ENCODE measurements at regions not wholly inside any gene's neighbourhood (a gene's known extent, or its start where the extent isn't known, plus 50 kb on each side); places are given as distances from the start of the nearest gene placed in this dataset.

DNA sequence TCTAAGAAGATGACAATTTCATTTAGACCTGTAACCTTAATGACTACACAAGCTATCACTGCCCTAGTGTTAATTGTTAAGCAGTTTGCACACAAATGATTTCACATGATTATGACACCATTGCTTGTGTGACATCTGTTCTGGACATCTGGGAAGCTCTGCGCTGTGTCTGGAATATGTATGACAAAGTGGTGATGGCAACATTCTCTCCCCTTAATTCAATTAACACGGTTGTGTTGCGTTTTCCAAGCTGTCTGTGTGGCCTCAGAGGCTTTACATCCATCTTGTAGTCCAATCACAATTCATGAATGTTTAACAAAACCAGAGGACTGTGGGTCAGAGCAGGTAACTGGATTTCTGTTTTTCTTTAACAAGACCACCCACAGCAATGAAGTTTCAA, 204.4 kb downstream of the COG6 start:
- DNase-seq: no peak

DNA sequence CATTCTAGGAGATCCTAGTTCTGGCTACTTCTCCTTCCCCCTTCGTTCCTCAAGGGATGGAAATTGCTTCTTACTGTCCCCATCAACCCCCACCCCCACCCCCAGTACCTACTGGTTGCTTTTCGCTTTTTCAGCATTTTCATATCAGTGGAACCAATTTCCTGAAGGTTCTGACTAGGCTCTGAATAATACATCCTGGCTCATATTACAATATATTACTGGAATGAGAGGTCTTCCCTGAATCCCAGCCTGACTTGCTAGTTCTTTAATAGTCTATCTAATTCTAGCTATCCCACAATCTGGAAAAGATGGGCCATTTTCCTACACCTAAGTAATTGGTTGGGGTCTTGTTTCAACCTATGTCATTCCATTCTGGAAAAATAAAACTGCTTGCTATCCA, 207.4 kb downstream of the COG6 start:
- DNase-seq: no peak

- no peak for DNase-seq
Observed at GRCh38 chr13:39864221-39864620, 208.8 kb downstream of the COG6 start.

DNA sequence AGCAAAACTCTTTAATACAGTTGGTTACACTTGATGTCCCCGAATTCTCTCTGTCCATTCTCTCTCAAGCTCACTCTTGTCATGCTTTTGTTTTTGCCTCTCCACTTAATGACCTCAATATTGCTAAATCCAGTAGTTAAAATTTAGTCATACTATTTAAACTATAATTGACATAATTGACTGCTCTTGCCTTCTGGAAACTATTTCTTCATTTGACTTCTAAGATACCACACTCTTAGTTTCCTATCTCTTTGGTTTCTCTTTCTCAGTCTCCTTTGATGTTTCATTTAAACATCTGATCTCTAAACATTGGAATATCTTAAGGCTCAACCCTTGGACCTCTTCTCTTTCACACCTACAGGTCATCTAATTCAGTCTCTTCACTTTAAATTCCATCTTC, 211.3 kb downstream of the COG6 start:
- DNase-seq: no peak

DNA sequence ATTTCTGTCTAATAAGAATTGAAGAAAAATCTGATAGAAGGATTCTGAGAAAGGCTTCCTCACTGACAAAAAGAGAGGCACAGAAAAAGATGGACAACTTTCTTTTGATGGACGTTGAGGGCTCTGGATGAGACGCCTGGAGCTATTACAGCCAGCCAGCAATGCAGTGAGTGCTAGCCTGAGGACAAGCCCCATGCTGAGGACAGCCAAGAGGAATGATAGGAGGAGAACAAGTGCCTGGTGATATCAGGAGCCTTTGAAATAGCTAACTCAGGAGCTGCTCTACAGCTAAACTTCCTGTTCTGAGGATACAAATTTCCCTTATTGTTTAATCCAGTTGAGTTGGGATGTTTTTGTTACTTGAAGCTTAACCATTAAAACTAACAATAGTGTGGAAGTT, 212.3 kb downstream of the COG6 start:
- DNase-seq: no peak

DNA sequence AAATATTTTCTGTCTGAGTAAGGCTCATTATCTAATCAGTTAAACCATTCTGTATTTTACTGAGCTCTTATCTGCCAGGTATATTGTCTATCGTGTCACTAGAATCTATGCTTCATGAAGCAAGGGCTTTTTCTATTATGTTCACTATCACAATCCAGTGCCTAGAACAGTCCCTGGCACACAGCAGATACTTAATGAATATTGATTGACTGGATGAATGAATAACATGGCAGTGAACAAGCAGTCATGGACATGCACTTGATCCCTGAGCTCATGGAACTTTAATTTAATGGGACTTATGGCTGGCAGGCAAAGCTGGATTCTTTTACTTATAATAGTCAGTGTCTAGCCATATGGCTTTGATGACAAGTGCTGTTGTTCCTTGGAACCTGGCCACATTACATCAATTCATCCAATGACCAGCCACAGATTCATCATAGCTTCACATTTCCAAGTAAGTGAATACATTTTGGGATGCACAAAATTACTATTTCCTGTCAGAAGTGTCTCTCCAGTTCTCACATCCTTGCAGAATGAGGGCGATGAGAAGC, 214.8 kb downstream of the COG6 start:
- no peak for DNase-seq

- DNase-seq: no peak
Observed at GRCh38 chr13:39874331-39875053, 219.0 kb downstream of the COG6 start.

DNA sequence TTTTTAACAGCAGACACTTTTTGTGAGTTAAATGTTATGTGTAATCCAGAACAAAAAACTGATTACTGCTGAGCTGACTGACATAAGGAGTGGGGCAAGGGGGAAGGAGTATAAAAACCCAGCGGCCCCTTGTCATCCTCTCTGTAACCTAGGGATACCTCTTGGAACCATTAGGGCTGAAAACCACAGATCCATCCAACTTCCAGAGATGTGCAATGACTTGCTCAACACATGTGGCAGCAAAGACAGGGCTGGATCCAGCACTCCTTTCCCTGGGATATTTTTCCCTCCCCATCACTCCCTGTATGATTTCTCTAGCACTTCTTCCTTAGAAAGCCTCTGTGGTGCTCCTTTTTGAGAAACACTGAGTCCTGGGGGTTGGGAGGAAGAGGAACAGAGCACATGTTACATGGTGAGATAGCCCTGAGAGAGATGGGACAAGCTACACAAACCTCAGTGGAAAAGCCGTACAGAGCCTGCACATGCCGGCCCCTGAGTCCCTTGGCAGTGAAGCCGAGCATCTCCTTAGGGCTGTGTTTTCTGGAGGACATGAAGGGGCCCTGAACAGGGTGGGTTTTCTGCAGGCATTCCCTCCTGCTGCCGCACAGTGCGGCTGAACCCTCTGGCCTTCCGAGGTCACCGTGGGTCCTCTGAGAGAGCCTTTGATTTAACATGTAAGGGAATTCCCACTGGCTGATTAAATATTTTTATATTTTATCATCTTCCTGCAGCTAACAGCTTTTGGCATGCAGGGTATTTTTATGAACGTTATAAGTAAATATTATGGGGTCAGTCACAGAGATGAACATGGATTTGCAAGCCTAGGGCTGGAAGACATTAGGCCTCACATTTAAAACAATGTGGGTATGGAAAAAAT, 219.9 kb downstream of the COG6 start:
- no peak for DNase-seq

- DNase-seq: no peak
Observed at GRCh38 chr13:39876258-39876657, 220.8 kb downstream of the COG6 start.

GRCh38 chr13:39877134-39877533, 221.7 kb downstream of the COG6 start:
- no peak for DNase-seq

- no peak for DNase-seq
Observed at GRCh38 chr13:39879286-39880035, 224.0 kb downstream of the COG6 start.

GRCh38 chr13:39881383-39881782, 225.9 kb downstream of the COG6 start:
- no peak for DNase-seq

- no peak for DNase-seq
Observed at GRCh38 chr13:39881887-39882286, 226.4 kb downstream of the COG6 start.

DNA sequence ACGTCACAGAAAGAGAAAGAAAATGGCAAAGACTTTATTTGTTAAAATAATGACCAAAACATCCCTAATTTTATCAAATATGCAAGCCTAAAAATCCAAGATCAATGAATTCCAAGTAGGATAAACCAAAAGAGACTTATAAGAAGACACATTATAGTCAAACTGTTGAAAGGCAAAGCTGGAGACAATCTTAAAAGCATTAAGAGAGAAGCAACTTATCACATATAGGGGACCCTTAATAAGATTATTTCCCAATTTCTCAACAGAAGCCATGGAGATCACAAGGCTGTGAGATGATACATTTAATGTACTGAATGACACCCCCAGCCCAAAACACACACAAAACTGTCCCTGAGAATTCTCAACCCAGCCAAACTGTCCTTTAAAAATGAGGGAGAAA, 228.7 kb downstream of the COG6 start:
- no peak for DNase-seq

DNA sequence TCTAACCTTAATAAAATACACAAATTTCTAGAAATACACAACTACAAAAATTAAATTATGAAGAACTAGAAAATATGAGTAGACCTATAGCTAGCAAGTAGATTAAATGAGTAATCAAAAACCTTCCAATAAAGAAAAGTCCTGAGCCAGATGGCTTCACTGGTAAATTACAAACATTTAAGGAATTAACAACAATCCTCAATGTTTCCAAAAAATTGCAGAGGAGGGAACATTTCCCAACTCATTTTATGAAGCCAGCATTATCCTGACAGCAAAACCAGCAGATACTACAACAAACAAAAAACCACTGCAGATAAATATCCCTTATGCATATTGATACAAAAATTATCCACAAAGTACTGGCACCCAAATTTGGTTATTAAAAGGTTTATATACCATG, 230.9 kb downstream of the COG6 start:
- DNase-seq: no peak

- no peak for DNase-seq
Observed at GRCh38 chr13:39887387-39887786, 231.9 kb downstream of the COG6 start.

- no peak for DNase-seq
Observed at GRCh38 chr13:39888865-39889810, 233.7 kb downstream of the COG6 start.

DNA sequence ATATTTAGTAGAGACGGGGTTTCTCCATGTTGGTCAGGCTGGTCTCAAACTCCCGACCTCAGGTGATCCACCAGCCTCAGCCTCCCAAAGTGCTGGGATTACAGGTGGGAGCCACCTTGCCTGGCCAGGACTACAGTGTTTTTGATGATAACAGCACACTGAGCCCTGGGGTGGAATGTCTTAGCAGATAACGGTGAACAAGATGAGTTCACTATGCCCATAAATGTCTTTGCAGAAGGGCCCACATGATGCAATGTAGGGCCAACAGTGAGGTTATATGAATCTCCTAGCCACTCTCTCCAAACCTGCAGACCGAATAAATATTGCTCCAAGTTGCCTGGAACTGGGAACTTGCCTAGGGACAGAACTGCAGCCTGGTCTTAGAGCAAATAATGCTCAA, 235.1 kb downstream of the COG6 start:
- no peak for DNase-seq

DNA sequence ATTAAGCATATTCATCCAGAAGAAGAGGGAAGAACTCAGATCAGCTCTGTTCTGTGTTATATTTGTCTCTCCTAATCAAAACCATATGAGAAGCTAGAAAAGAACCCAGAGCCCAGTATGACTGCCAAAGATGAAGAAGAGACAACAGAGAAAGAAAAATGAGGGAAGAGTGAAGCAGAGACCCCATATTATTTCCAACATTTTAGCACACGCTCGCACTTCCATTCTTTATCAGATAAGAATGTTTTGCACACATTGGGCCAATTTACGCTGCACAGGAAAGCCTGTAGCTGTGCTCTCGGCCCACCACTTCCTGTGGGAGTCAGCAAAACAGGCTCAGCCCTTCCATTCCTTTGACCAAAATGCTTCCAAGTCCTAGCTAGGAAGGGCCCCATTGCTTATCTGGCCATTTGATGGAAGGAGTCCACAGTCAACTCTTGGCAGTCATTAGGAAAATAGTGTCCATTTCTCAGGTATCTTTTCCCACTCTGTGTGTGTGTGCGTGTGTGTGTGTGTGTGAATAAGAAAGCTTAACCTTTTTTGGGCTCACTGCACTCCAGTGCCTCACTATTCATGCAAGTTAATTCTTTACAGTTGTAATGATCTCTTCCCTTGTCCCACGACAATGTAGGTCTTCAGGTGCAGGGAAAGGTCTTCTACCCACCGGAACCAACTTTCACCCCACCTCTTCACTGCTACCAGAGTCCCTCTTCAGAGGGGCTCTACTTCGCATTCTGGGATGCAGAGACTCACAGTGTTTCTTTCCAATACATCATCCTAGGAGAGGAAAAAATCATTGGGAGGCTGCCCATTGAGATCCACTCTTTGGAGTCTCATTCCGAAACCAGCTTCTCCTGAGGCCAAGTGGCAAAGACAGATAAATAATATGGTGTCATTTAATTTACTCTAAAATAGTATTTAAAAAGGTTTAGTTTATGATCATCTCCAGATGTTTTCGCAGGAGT, 237.5 kb downstream of the COG6 start:
- no peak for DNase-seq

- no peak for DNase-seq
Observed at GRCh38 chr13:39893808-39894207, 238.3 kb downstream of the COG6 start.

DNA sequence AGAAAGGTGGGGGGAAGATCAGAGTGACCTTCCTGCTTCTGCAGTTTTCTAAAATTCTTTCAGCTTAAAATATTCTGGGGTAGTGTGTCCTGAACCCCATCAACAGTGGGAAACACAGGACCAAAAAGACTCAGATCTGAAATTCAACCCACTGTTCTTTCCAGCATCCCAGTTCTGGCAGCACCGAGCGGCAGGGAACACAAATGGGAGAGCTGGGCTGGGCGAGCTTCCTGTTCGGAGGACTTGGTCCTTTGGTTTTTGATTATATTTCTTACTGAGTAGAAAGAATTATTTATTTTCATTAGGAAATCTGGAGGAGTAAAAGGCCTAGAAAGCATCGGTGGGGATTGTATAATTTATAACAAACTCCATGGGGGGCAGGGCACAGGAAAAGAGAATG, 239.1 kb downstream of the COG6 start:
- no peak for DNase-seq

Data from NCI-H1105 (cell line).